ENCODE measurements at regions not wholly inside any gene's neighbourhood (a gene's known extent, or its start where the extent isn't known, plus 50 kb on each side); places are given as distances from the start of the nearest gene placed in this dataset.

GRCh38 chr13:111971891-111972780 lies 94.8 kb upstream of the SOX1 start:
- ChIA-PET POLR2A (no interaction called here), CTCF (no interaction called here)
- DNase-seq (ENCODE audit: extremely low spot score) = no peak
- no peak for TF ChIP-seq CTCF (IDR thresholded peaks at IDR 0.05; ENCODE audit: control extremely low read depth, extremely low read depth, low read depth, missing control alignments)

DNA sequence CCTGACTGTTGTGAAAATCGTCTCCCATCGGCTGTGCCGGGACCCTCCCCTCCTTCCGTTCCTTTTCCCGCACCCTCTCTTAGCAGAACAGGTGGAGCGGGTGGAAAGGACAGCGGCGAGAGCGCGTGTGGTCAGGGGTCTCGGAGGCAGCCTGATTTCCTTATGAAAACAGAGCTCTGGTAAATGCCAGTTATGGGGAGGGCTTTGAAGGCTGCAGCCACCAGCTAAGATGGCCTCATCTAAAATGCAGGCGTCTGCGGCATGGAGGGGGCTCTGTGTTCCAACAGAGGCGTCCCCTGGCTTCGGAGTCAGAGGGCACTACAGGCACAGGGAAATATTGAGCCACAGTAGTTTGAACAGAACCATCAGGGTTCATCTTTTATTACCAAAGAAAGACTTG lies 93.8 kb upstream of the SOX1 start:
- ChIA-PET CTCF (interaction anchor here (1.2 kb wide), 1 partner anchor 11 kb away, joined by 3 read pairs; no protein-coding TSS in a partner anchor), POLR2A (no interaction called here)
- TF ChIP-seq CTCF (IDR thresholded peaks at IDR 0.05; ENCODE audit: control extremely low read depth, extremely low read depth, low read depth, missing control alignments) = no peak
- DNase-seq (ENCODE audit: extremely low spot score) = no peak

GRCh38 chr13:111973605-111974340 lies 93.2 kb upstream of the SOX1 start:
- no peak for DNase-seq (ENCODE audit: extremely low spot score)
- ChIA-PET CTCF (interaction anchor here (1.2 kb wide), 1 partner anchor 11 kb away, joined by 3 read pairs; no protein-coding TSS in a partner anchor), POLR2A (no interaction called here)
- no peak for TF ChIP-seq CTCF (IDR thresholded peaks at IDR 0.05; ENCODE audit: control extremely low read depth, extremely low read depth, low read depth, missing control alignments)

DNA sequence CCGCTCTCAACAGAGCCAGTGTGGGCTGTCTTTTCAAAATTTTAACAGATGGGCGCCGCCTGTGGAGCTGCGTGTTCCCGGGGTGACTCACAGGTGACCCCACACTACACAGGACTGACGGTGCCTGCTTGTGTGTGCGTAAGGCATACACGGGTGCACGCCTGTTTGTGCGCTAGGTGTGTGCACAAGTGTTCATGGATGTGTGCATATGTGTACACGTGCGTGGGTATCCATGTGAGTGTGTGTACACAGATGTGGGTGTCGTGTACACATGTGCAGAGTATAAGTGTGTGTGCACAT lies 92.7 kb upstream of the SOX1 start:
- no peak for TF ChIP-seq CTCF (IDR thresholded peaks at IDR 0.05; ENCODE audit: control extremely low read depth, extremely low read depth, low read depth, missing control alignments)
- ChIA-PET CTCF (no interaction called here), POLR2A (no interaction called here)
- no peak for DNase-seq (ENCODE audit: extremely low spot score)

DNA sequence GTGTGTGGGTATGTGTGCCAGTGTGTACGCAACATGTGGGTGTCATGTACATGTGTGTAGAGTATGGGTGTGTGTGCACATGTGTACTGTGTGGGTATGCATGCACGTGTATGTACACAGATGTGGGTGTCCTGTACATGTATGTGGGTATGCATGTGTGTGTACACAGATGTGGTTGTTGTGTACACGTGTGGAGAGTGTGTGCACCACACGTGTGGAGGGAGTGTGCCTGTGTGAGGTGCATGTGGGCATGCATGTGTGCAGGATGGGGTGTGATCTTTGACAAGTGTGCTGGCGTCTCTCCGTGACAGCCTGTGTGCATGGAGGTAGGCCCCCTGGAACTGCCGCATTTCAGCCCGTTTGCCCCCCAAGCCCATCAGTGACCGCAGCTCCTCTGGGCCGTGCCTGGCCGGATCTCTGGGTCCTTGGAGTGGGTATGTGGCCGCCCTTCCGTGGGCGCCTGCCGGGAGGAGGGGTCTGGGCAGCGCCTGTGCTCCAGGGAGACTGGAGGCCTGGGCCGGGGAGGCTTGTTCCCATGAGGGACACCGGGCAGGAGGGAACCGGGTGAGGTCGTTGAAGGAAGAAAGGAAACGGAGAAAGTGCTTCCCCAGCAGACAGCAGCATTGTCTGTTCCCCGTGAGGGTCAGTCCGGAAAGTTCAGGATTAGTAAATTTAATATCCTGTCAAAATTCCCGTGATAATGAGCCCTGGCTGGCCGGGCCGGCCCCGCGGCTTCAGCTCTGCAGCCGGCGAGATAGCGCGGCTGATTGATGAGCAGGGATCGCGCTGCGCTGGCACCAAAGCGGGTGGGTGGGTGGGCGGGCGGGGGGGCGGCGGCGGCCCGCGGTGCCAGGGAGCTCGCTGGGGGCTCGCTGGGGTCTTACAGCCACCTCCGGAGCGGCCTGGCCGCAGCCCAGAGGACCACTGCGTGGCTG lies 91.1 kb upstream of the SOX1 start:
- DNase-seq (ENCODE audit: extremely low spot score) = no peak
- TF ChIP-seq CTCF (IDR thresholded peaks at IDR 0.05; ENCODE audit: control extremely low read depth, extremely low read depth, low read depth, missing control alignments) = no peak
- ChIA-PET POLR2A (no interaction called here), CTCF (no interaction called here)

GRCh38 chr13:111976474-111977178 lies 90.3 kb upstream of the SOX1 start:
- ChIA-PET POLR2A (no interaction called here), CTCF (no interaction called here)
- DNase-seq (ENCODE audit: extremely low spot score) = no peak
- no peak for TF ChIP-seq CTCF (IDR thresholded peaks at IDR 0.05; ENCODE audit: control extremely low read depth, extremely low read depth, low read depth, missing control alignments)

Measured in GM10248 (cell line).